GM18867 (cell line): ENCODE measurements at regions not wholly inside any gene's neighbourhood (a gene's known extent, or its start where the extent isn't known, plus 50 kb on each side); places are given as distances from the start of the nearest gene placed in this dataset.
"Not testable (repeated sequence)": the region's sequence is repeated elsewhere in the genome, so short reads cannot be mapped to it uniquely, and the experiment has no call there.

Experiments used
- ATAC-seq: cut with Tn5 transposase; IDR thresholded peaks from one replicate; pipeline ENCODE4 v1.9.1; 2021; ENCODE audit warnings: mild to moderate bottlenecking, moderate library complexity; ENCODE audit not compliant: unreplicated experiment

- ATAC-seq: no peak
Measured at GRCh38 chr6:60991427-60992028, 1294.5 kb downstream of the KHDRBS2 start.

- no peak for ATAC-seq
Measured at GRCh38 chr6:60952500-60952899, 1333.5 kb downstream of the KHDRBS2 start.

GRCh38 chr6:60950221-60950923, 1335.7 kb downstream of the KHDRBS2 start:
- ATAC-seq: not testable (repeated sequence)

GRCh38 chr6:60947416-60947815, 1338.6 kb downstream of the KHDRBS2 start:
- ATAC-seq: not testable (repeated sequence)

GRCh38 chr6:60944803-60945202, 1341.2 kb downstream of the KHDRBS2 start:
- ATAC-seq: not testable (repeated sequence)

GRCh38 chr6:60935970-60936369, 1350.1 kb downstream of the KHDRBS2 start:
- peak; percentile 81 for ATAC-seq

- not testable (repeated sequence) for ATAC-seq
Measured at GRCh38 chr6:60919652-60920051, 1366.4 kb downstream of the KHDRBS2 start.

GRCh38 chr6:60903860-60904259, 1382.2 kb downstream of the KHDRBS2 start:
- not testable (repeated sequence) for ATAC-seq

- not testable (repeated sequence) for ATAC-seq
Measured at GRCh38 chr6:60893374-60893773, 1392.7 kb downstream of the KHDRBS2 start.

- ATAC-seq: no peak
Measured at GRCh38 chr6:60891606-60892005, 1394.4 kb downstream of the KHDRBS2 start.

- ATAC-seq: not testable (repeated sequence)
Measured at GRCh38 chr6:60877396-60877795, 1408.6 kb downstream of the KHDRBS2 start.

- ATAC-seq: not testable (repeated sequence)
Measured at GRCh38 chr6:60870779-60871178, 1415.2 kb downstream of the KHDRBS2 start.

- no peak for ATAC-seq
Measured at GRCh38 chr6:60867548-60867947, 1418.5 kb downstream of the KHDRBS2 start.

- ATAC-seq: not testable (repeated sequence)
Measured at GRCh38 chr6:60843175-60843982, 1442.6 kb downstream of the KHDRBS2 start.

- ATAC-seq: not testable (repeated sequence)
Measured at GRCh38 chr6:60830726-60831125, 1455.3 kb downstream of the KHDRBS2 start.

- ATAC-seq: not testable (repeated sequence)
Measured at GRCh38 chr6:60822597-60822996, 1463.4 kb downstream of the KHDRBS2 start.

GRCh38 chr6:60818072-60818471, 1468.0 kb downstream of the KHDRBS2 start:
- not testable (repeated sequence) for ATAC-seq

- not testable (repeated sequence) for ATAC-seq
Measured at GRCh38 chr6:60814784-60815183, 1471.2 kb downstream of the KHDRBS2 start.

GRCh38 chr6:60813897-60814596, 1472.0 kb downstream of the KHDRBS2 start:
- not testable (repeated sequence) for ATAC-seq

GRCh38 chr6:60810216-60810615, 1475.8 kb downstream of the KHDRBS2 start:
- not testable (repeated sequence) for ATAC-seq

- not testable (repeated sequence) for ATAC-seq
Measured at GRCh38 chr6:60799146-60799545, 1486.9 kb downstream of the KHDRBS2 start.
